ENCODE measurements at regions not wholly inside any gene's neighbourhood (a gene's known extent, or its start where the extent isn't known, plus 50 kb on each side); places are given as distances from the start of the nearest gene placed in this dataset.

DNA sequence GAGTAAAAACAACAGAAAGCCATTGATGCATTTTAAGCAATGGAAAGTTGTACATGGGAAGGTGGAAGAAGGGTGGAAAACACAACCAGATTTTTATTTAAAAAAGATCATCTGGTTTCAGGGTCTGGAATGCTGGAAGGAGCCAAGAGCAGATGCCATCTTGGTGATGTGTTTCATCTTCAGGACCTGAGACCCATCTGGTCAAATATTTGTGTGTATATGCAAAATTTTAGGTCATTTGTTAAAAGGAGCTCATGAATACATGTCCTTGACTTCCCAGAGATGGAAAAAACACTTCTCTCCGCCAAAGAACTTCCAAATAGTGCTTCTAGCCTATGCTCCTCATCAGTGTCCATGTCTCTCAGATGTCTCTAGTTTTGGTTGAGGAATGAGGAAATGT, 110.6 kb upstream of the GDNF start:
- no peak for TF ChIP-seq POLR2A (IDR thresholded peaks at IDR 0.05)
- TF ChIP-seq, protein P1, sequence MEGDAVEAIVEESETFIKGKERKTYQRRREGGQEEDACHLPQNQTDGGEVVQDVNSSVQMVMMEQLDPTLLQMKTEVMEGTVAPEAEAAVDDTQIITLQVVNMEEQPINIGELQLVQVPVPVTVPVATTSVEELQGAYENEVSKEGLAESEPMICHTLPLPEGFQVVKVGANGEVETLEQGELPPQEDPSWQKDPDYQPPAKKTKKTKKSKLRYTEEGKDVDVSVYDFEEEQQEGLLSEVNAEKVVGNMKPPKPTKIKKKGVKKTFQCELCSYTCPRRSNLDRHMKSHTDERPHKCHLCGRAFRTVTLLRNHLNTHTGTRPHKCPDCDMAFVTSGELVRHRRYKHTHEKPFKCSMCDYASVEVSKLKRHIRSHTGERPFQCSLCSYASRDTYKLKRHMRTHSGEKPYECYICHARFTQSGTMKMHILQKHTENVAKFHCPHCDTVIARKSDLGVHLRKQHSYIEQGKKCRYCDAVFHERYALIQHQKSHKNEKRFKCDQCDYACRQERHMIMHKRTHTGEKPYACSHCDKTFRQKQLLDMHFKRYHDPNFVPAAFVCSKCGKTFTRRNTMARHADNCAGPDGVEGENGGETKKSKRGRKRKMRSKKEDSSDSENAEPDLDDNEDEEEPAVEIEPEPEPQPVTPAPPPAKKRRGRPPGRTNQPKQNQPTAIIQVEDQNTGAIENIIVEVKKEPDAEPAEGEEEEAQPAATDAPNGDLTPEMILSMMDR (IDR thresholded peaks at IDR 0.05), result no peak

Measured in body of pancreas (tissue), 4 donors.